Endothelial cell (in vitro differentiated cells): ENCODE measurements at regions not wholly inside any gene's neighbourhood (a gene's known extent, or its start where the extent isn't known, plus 50 kb on each side); places are given as distances from the start of the nearest gene placed in this dataset.

Experiments
- DNase-seq: peaks from one replicate; pipeline ENCODE4 v3.0.0; 2021; ENCODE audit warnings: low spot score
- H3K27ac Mint-ChIP-seq: one replicate; pipeline ENCODE4 v1.8.0; 2021; ENCODE audit warnings: mixed read lengths, inconsistent platforms; ENCODE audit not compliant: unreplicated experiment
- H3K27me3 Mint-ChIP-seq: one replicate; pipeline ENCODE4 v1.8.0; 2021; ENCODE audit warnings: mild to moderate bottlenecking, moderate library complexity, mixed read lengths, inconsistent platforms; ENCODE audit not compliant: unreplicated experiment
- H3K36me3 Mint-ChIP-seq: one replicate; pipeline ENCODE4 v1.8.0; 2021; ENCODE audit warnings: mild to moderate bottlenecking, low read depth, mixed read lengths, inconsistent platforms; ENCODE audit not compliant: unreplicated experiment
- H3K4me1 Mint-ChIP-seq: one replicate; pipeline ENCODE4 v1.8.0; 2021; ENCODE audit warnings: mild to moderate bottlenecking, mixed read lengths, inconsistent platforms; ENCODE audit not compliant: unreplicated experiment
- H3K4me3 Mint-ChIP-seq: one replicate; pipeline ENCODE4 v1.8.0; 2021; ENCODE audit warnings: mild to moderate bottlenecking, mixed read lengths, inconsistent platforms; ENCODE audit not compliant: unreplicated experiment
- H3K9me3 Mint-ChIP-seq: one replicate; pipeline ENCODE4 v1.8.0; 2021; ENCODE audit warnings: mixed read lengths, inconsistent platforms; ENCODE audit not compliant: unreplicated experiment
- TF ChIP-seq, protein P1 (sequence below): fragments of 200-600 bp; sonication (generic); IDR thresholded peaks from one replicate; pipeline ENCODE4 v1.5.0; 2021; ENCODE audit warnings: antibody characterized with exemption; ENCODE audit not compliant: unreplicated experiment

DNA sequence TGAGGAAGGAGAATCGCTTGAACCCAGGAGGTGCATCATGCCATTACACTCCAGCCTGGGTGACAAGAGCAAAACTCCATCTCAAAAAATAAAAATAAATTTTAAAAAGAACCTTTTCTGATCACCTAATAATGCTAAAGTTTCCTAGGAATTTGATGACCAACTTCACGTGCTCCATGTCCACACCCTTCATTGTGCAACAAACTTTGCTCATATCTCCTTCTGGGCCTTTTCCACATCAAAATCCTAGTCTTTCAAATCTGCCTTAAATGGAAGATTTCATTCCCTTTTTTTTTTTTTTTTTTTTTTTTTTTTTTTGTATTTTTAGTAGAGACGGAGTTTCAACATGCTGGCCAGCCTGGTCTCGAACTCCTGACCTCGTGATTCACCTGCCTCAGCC lies 112.5 kb upstream of the LOC128125822 start:
- TF ChIP-seq, protein P1, sequence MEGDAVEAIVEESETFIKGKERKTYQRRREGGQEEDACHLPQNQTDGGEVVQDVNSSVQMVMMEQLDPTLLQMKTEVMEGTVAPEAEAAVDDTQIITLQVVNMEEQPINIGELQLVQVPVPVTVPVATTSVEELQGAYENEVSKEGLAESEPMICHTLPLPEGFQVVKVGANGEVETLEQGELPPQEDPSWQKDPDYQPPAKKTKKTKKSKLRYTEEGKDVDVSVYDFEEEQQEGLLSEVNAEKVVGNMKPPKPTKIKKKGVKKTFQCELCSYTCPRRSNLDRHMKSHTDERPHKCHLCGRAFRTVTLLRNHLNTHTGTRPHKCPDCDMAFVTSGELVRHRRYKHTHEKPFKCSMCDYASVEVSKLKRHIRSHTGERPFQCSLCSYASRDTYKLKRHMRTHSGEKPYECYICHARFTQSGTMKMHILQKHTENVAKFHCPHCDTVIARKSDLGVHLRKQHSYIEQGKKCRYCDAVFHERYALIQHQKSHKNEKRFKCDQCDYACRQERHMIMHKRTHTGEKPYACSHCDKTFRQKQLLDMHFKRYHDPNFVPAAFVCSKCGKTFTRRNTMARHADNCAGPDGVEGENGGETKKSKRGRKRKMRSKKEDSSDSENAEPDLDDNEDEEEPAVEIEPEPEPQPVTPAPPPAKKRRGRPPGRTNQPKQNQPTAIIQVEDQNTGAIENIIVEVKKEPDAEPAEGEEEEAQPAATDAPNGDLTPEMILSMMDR, result no peak
- Mint-ChIP-seq H3K36me3 (no peaks in the 10 kb centered on the region), H3K27ac (no peak overlapping the region), H3K4me3 (no peak overlapping the region), H3K9me3 (no peaks in the 10 kb centered on the region), H3K4me1 (no peaks in the 10 kb centered on the region), H3K27me3 (no peaks in the 10 kb centered on the region)
- DNase-seq, result no peak

DNA sequence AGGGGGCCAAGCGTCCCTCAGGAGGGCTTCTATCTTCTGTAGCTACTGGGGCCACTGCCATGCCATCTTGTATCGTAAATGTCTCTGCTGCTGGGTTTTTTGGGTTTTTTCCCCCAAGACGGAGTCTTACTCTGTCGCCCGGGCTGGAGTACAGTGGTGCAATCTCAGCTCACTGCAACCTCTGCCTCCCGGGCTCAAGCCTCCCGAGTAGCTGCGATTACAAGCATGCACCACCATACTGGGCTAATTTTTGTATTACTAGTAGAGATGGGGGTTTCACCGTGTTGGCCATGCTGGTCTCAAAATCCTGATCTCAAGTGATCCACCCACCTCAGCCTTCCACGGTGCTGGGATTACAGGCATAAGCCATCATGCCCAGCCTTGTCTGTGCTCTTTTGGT lies 111.3 kb upstream of the LOC128125822 start:
- H3K4me3 Mint-ChIP-seq, result no peak overlapping the region
- no peaks in the 10 kb centered on the region for H3K9me3 Mint-ChIP-seq
- no peak overlapping the region for H3K27ac Mint-ChIP-seq

DNA sequence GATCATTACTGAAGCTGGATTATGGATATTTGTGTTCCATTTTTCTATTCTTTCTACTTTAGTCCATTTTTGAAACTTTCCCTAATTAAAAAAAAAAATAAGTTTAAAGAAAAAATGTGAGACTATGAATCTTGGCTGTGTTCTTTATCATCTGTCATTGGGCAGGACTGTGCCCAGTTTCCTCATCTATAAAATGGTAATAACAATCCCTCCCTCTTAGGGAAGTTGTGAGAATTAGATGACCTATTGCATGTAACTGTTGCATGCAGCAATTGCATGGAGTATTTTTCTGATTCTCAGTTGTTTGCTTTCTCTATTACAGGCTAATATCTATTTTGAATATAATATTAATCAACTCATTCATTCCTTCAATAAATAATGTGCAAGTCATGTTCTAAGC lies 108.2 kb upstream of the LOC128125822 start:
- no peaks in the 10 kb centered on the region for H3K27me3 Mint-ChIP-seq
- no peaks in the 10 kb centered on the region for H3K9me3 Mint-ChIP-seq
- TF ChIP-seq, protein P1, result no peak
- no peaks in the 10 kb centered on the region for H3K36me3 Mint-ChIP-seq
- H3K4me1 Mint-ChIP-seq, result no peaks in the 10 kb centered on the region
- DNase-seq, result no peak
- H3K4me3 Mint-ChIP-seq, result no peak overlapping the region
- no peak overlapping the region for H3K27ac Mint-ChIP-seq

More for the DNA sequence above, 111.3 kb upstream of the LOC128125822 start:
- Mint-ChIP-seq H3K27me3 (no peaks in the 10 kb centered on the region), H3K4me1 (no peaks in the 10 kb centered on the region), H3K36me3 (no peaks in the 10 kb centered on the region)
- TF ChIP-seq, protein P1, result no peak
- no peak for DNase-seq

DNA sequence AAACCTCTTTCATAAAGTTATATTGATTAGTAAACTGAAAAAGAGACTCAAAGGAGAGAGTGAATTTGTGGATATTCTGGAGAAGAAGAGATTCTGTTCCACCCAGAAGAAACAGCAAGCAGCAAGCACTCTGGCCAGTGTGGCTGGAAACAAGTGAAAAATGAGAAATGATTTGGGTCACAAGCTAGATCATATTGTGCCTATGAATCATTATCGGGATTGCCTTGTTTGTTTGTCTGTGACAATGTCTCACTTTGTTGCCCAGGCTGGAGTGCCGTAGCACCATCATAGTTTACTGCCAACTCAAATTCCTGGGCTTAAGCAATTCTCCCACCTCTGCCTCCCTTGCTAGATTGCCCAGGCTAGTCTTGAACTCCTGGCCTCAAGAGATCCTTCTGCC lies 106.5 kb upstream of the LOC128125822 start:
- Mint-ChIP-seq H3K4me3 (no peak overlapping the region), H3K4me1 (no peaks in the 10 kb centered on the region), H3K27me3 (no peaks in the 10 kb centered on the region), H3K36me3 (no peaks in the 10 kb centered on the region), H3K9me3 (no peaks in the 10 kb centered on the region), H3K27ac (no peak overlapping the region)
- TF ChIP-seq, protein P1, result no peak
- no peak for DNase-seq

DNA sequence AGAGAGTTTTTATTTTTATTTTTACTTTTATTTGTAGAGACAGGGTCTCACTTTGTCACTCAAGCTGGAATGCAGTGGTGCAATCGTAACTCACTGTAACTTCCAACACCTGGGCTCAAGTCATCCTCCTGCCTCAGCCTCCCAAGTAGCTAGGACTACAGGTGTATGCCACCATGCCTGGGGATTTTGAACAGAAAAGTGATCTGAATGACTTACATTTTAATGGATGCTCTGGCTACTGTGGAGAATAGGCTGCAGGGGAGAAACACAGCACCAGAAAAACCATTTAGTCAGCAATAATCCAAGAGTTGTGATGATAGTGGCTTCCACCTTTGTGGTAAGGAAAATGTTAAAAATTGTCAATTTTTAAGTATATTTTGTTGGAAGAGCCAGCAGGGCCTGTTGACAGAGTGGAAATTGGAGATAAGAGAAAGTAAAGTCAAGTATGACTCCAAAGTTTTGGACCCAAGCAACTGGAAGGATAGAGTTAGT lies 106.0 kb upstream of the LOC128125822 start:
- Mint-ChIP-seq H3K4me1 (no peaks in the 10 kb centered on the region), H3K4me3 (no peak overlapping the region), H3K36me3 (no peaks in the 10 kb centered on the region), H3K9me3 (no peaks in the 10 kb centered on the region), H3K27ac (no peak overlapping the region), H3K27me3 (no peaks in the 10 kb centered on the region)
- TF ChIP-seq, protein P1, result no peak
- no peak for DNase-seq
